ENCODE measurements at regions not wholly inside any gene's neighbourhood (a gene's known extent, or its start where the extent isn't known, plus 50 kb on each side); places are given as distances from the start of the nearest gene placed in this dataset.

- DNase-seq, result no peak
Measured at GRCh38 chr3:117304681-117305080, 595.1 kb downstream of the TUSC7 start.

- DNase-seq, result no peak
Measured at GRCh38 chr3:117305681-117306080, 596.1 kb downstream of the TUSC7 start.

- DNase-seq, result no peak
Measured at GRCh38 chr3:117306299-117306698, 596.7 kb downstream of the TUSC7 start.

DNA sequence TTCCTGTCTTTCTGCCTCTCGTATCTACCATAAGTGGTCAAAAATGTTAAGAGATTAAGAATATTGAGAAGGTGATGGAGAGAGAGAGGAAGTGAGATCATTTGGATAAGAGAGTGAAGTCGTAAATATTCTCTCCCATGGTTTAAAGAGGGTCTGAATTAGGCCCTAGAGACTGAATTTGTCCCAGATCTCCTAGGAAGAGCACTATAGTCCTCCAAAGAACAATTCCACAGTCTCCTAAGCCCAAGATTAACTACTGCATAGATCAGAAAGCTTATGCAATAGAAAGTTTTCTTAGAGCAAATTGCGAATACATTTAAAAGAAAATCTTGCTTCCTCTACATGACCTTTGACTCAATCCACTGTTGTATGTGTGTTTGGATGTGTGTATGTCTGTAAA is 598.8 kb downstream of the TUSC7 start:
- no peak for DNase-seq

- no peak for DNase-seq
Measured at GRCh38 chr3:117308756-117309155, 599.2 kb downstream of the TUSC7 start.

DNA sequence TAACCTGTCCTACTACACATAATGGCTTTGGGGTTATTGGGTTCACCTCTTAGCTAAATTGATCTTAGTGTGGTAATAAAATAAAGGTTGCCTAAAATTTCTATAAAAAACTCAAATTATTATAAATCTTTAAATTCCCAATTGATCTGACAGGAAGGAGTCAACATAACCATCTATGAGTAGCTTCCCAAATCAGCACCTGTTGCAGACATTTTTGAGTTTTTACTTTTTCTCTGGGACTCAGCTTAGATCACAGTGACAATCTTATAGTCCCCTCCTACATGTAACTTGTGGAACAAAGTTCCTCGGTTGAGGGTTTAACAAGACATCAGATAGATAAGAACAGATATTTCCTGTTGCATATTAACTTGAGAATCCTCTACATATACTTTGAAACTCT is 601.0 kb downstream of the TUSC7 start:
- no peak for DNase-seq

- DNase-seq, result no peak
Measured at GRCh38 chr3:117314441-117315150, 605.0 kb downstream of the TUSC7 start.

GRCh38 chr3:117322866-117323265 is 613.3 kb downstream of the TUSC7 start:
- no peak for DNase-seq

GRCh38 chr3:117346901-117347300 is 637.3 kb downstream of the TUSC7 start:
- DNase-seq, result no peak

- DNase-seq, result no peak
Measured at GRCh38 chr3:117348884-117349283, 639.3 kb downstream of the TUSC7 start.

DNA sequence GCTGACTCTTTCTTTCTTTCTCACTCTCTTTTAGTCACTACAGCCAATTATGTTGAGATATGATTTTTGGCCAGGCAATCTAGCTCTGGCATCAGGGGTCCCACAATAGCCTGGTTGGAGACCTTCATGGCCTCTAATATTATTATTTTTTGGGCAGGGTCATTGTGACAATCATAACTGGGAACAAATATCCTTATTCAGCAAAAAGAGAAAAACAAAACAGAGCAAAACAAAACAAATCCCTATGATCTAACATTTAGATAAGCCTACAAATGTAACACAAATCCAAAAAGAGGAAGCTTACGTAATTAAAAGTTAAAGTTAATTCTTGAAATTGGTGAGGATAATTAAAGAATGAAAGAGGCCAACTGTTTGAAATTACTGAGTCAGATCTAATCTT is 640.0 kb downstream of the TUSC7 start:
- no peak for DNase-seq

DNA sequence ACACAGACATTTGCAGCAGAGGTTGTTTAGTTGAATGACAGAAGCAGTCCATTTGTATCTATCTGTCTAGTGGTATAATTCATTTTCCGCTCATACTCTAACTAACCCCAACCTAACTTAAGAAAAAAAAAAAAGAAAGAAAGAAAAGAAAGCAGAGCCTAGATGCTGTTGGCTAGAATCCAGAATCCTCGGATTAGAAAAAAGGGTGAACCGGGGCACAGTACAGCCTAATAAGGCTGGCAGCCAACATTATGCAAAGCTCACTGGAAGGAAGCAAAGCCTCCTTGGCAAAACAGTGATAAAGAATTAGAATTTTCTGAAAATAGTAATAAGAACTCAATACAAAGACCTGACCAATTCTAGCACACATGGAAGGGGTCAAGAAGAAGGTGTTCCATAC is 640.8 kb downstream of the TUSC7 start:
- DNase-seq, result no peak

DNA sequence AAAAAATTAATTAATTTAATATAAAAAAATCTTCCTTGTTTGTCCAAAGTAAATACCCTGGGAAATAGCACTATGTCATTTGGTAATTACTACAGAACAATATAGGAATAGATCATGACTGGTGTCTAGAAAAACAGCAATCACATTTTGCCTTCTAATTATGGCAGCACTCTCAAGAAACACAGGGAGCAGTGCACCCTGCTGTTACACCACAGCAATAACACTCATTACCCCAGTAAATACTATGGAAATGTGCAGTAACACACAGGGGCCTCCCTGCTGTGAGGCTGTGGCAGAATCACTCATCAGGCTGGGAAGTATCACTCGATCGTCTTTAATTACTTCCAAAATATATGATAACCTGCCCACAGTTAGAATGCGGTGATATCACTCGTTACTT is 646.0 kb downstream of the TUSC7 start:
- no peak for DNase-seq

DNA sequence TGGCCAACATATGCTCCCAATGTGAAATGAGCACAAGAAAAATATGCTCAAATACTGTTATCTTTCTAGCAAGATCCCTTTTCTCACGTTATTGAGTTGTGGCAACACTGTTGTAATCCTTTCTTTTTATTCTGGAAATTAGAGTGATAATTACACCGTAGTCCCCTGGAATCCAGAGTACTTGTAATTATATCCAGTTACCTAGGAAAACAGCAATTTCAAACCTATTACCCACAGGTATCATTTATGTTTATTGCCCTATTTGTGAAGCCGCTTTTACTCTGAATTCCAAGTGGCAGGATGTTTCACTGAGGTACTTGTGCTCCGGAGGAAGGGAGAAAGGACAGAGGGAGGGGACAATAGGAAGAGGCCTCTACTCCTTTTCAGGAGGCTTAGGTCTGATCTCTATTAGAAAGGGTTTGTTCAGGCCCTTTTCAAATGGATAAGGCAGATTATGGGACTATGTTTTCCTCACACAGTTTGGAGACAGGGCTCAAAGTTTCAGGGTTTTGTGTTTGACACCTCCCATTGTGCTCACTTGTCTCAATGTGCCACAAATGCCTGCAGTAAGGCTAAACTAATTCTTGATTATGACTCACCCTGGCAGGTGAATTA is 646.6 kb downstream of the TUSC7 start:
- DNase-seq, result no peak

- no peak for DNase-seq
Measured at GRCh38 chr3:117358717-117359314, 649.2 kb downstream of the TUSC7 start.

DNA sequence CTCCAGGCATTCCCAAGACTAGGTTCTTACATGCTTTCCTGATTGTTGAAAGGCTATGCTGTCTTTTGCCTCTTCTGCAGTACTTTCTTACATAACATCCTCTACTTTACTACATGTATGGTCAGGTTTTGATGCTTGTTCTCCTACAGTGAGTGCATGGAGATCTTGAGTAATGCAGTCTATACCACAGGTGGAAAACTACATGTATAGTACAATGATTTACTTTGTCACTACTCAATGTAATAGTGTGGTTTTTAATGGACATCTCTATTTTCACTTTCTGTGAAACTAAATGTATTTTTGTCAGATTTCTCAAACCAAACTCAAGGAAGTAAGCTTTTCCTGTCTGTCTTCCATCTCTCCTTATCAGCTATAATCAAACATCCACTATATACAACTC is 657.0 kb downstream of the TUSC7 start:
- no peak for DNase-seq

- no peak for DNase-seq
Measured at GRCh38 chr3:117367861-117368260, 658.3 kb downstream of the TUSC7 start.

- DNase-seq, result no peak
Measured at GRCh38 chr3:117380631-117381030, 671.1 kb downstream of the TUSC7 start.

GRCh38 chr3:117393119-117393518 is 683.5 kb downstream of the TUSC7 start:
- DNase-seq, result no peak

- DNase-seq, result no peak
Measured at GRCh38 chr3:117398141-117398899, 688.7 kb downstream of the TUSC7 start.

GRCh38 chr3:117399311-117400078 is 689.9 kb downstream of the TUSC7 start:
- DNase-seq, result no peak

DNA sequence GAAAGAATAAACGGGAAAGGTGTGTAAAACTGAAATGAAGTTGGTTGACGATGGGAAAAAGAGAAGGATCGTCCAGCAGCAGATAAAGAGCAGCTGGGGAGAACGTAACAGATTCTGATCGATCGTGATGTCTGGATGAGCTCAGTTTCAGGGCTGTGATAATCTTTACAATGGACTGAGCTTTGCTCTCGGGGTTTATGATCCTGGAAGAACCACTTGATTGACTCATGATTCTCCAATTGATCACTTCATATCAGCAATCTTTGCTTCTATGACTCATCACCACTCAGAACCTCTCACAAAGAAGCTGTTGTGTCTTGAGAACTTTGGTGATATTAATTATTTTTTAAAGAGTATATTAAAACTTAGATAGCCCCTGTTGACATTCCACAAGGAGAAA is 690.7 kb downstream of the TUSC7 start:
- DNase-seq, result no peak

Measured in muscle of arm (tissue), 1 donor.